HG02571 (cell line): ENCODE measurements at regions not wholly inside any gene's neighbourhood (a gene's known extent, or its start where the extent isn't known, plus 50 kb on each side); places are given as distances from the start of the nearest gene placed in this dataset.

ENCODE experiments used
- ATAC-seq: cut with Tn5 transposase; IDR thresholded peaks from one replicate; pipeline ENCODE4 v1.9.1; 2021; ENCODE audit warnings: mild to moderate bottlenecking, moderate library complexity; ENCODE audit not compliant: unreplicated experiment

DNA sequence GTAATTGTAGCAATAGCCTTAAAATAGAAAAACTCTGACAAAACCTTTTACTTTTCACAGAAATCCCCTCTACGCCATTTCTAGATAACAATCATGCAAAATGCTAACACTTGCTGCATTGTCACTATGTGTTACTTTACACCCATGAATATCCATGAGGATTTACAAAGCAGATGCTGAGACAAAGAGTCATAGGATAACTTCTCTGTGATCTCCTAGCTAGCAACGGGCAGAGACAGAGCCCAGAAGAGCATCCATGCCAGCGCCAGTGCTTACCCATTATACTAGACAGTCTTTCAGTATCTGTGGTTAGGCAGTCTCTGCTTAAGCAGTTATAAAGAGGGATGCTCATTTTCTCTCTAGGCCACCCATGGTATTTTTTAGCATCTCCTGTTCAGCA lies 474.1 kb downstream of the CAAP1 start:
- no peak for ATAC-seq

DNA sequence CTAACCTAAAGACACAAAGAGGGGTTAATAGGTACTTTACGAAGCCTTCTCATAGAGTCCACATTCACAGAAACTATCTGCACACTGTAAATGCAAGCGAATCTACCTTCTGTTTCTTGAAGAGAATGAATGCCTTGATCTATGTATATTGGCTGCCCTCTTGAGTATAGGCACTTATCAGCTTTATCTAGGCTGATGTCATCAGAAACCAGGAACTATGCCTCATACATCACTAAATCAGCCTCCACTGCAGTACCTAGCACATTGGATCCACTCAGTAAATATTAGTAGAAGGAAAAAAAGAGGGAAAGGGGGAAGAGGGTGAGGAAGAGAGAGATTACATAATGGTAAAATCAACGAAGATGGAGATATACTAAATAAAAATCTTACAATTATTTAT lies 477.1 kb downstream of the CAAP1 start:
- no peak for ATAC-seq

DNA sequence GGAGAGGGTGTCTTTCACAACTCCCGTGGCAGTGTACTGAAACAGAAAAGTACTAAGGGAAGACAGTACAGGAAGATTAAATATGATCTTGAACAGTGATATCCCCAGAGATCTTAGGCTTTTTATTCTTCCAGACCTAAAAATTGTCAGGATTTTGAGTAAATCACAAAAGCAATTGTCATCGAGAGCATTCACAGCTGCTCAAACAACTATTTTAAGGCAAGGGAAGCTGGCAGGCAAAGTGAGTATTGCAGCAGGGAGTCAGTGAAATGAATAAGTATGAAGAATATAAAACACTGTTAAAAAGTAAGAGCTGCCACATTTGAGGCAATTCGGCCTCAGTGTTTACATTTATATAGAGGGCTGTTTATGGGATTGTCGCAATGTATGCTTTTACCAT lies 479.0 kb downstream of the CAAP1 start:
- no peak for ATAC-seq

DNA sequence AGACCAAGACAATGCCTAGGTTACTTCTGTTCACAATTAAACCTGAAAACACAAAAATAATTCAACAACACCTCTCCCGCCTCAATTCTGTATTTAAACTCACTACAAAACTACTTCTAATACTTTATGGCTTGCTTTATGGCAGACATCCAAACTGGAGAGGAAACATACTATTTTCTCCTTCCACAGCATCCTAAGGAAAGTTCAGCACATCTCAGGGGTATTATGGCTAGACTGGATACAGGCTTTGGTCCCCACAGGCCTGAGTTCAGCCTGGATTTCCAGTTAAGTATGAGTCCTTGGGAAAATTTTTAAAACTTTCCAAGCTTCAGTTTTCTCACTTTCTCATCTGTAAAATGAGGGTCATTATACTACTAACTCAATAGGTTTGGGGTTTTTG lies 480.2 kb downstream of the CAAP1 start:
- no peak for ATAC-seq

DNA sequence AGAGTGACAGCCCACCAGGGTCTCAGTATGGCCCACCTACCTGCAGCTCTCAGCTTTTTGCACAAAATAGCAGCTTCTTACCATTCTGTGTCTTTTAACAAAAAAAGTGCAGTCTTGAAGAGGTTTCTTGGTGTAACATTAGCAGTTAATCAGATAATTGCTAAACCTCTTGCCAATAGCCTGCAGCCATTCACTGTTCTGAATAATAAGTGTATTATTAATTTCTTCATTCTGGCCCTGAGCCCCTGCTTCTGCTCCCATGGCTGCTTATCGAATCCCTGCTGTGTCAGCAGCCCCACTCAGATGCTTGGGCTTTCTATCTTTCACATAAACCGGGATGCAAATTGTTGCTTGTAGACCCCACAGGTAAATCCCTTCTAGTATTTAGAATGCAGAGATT lies 485.9 kb downstream of the CAAP1 start:
- ATAC-seq: no peak

DNA sequence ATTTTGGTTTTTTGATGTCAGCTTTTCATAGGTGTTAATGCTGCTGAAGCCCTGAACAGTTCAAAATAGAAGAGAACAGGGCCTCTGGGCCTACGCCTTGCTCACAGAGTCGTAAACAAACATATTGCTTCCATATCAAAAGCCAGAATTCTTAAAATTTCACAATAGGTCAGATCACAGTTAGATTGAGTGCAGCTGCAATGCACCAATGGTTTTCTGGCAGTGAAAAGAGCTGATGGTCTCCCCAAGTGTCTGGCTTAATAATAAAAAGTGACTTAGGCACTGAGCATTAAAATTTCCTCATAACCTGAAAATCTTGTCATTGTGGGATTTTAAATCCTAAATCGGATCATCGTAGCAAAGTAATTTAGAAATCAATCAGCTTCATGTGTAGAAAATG lies 493.0 kb downstream of the CAAP1 start:
- ATAC-seq: no peak

DNA sequence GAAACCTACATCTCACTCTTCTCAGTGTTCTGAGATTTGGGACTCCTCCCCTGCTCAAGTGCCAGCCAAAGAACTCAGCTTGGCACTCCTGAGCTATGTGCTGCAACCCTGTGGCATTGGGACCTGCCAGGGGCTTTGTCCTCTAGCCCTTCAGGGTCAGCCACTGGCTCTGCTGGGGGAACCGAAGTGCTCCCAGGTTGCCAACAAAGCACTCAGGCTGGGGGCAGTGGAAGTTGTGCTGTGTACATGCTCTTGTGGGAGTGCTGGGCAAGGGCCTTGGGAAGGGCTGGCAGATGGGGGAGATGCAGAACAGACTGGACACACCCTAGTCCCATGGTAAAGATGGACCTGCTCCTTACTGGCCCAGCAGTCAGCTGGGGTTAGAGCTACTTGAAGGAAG lies 498.6 kb downstream of the CAAP1 start:
- ATAC-seq: no peak

DNA sequence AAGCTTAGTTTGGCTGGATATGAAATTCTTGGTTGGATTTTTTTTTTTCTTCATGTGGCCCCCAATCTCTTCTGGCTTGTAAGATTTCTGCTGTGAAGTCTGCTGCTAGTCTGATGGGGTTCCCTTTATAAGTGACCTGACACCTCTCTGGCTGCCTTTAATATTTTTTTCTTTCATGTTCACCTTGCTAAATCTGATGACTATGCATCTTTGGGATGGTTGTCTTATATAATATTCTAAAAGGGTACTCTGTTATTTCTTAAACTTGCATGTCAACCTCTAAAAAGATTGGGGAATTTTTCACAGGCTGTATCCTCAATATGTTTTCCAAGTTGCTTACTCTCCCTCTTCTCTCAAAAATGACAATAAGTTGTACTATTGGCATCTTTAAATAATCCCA lies 500.0 kb downstream of the CAAP1 start:
- ATAC-seq: no peak

DNA sequence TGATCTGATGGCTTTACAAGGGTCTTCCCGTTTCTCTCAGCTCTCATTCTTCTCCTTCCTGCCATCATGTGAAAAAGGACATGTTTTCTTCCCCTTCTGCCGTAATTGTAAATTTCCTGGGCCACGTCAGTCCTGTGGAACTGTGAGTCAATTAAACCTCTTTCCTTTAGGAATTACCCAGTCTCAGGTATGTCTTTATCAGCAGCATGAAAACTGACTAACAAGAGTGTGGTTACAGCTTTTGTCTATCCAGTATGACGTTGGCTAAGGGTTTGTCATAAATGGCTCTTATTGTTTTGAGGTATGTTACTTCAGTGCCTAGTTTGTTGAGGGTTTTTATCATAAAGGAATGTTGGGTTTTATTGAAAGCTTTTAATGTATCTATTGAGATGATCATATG lies 501.6 kb downstream of the CAAP1 start:
- no peak for ATAC-seq

DNA sequence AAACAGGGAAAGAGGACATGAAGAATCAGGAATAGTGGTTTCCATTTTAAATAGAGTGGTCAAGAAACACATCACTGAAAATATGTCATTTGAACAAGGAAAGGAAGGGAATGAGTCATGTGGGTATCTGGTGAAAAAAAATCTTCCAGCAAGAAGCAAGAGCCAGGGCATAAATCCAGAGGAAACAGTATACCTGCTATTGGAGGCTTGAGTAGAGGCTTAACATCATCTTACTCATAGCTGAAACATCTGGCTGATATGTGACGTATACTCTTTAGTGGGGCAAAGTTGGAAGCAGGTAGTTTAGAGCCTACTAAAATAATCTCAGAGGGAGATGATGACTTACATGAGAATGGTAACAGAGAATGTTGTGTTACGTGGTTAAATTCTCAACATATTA lies 517.2 kb downstream of the CAAP1 start:
- no peak for ATAC-seq

DNA sequence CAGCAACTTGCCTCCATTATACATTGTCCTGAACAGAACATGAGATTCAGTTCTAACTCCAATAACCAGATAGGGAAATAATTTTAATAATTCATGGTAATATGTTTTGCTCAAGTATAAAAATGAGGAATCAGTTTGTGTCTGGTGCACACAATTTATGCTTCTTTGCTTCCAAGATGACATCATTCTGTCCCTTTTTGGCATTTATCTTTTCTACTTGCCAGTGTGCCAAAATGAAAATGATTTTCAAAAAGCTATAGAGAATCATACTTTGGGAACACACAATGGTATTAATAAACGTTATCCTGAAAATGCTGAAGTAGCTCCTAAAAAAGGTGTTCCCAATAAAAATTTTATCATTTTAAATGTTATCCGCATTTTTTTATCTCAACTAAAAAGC lies 519.0 kb downstream of the CAAP1 start:
- ATAC-seq: no peak

DNA sequence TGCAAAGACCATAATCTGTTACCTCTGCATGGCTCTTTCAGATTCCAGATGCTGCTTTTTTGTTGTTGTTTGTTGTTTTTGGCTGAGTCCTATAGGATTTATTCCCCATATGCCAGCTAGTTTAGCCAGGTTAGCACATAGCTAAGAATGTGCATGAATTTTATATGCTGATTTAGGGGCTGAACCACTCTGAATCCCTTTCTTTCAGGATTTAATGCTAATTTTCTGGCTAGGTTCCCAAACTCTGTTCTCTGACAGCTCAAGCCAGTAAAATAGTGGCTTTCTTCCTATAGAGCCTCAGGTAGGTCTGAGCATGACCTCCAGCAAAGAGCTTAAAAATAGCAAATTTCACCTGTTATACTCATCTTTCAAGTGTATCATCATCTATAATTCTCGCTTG lies 521.4 kb downstream of the CAAP1 start:
- ATAC-seq: no peak

DNA sequence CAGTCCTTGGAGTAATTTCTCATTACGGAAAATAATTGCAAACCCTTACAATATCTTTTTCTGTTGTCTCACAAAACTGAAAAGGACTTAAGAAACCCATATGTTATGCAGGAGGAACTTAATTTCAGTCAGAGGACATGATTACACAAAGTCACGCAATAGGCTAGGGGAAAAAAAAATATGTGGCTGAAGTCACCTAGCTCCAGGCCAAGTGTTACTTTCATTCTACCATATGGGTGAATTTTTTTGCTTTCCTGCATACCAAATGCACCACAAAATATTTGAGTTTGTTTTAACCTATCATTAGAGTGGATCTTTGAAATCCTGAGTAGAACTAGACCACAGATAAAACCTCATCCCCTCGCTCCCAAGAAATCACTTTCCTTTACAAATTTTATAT lies 523.5 kb downstream of the CAAP1 start:
- no peak for ATAC-seq

DNA sequence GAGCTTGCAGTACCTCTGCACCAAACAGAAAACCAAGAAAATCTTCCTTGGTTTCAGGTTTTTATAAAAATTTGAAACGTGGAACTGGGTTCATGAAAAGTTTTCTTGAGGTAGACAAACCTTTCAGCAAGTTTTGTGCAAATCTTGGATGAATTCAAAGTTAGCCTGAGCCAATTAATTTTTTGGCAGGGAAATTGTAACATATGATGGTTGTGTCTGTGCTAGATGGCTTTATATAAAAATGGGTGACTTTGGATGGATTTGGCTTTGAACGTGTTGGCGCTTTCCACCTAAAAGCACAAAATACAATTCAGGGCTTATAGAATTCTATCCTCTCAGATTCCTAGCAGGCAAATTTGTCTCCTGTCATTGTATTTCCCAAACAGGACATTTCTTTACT lies 524.4 kb downstream of the CAAP1 start:
- no peak for ATAC-seq

DNA sequence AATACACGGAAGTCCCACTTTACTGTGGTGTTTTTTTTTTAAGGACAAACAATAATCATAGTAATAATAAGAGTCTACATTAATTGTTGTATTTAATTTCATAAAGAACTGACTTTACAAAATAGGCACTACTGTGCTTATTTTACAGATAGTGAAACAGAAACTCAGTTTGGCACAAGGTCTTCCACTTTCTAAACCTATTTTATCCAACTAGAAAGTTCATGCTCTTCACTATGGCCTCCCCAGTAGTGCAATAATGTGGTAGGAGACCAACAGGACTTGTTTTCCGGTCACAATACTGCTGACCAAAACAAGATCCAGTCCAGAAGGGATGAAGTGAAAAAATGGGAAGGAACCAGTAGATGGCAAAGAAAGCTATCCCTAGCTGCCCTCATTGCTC lies 531.6 kb downstream of the CAAP1 start:
- no peak for ATAC-seq

DNA sequence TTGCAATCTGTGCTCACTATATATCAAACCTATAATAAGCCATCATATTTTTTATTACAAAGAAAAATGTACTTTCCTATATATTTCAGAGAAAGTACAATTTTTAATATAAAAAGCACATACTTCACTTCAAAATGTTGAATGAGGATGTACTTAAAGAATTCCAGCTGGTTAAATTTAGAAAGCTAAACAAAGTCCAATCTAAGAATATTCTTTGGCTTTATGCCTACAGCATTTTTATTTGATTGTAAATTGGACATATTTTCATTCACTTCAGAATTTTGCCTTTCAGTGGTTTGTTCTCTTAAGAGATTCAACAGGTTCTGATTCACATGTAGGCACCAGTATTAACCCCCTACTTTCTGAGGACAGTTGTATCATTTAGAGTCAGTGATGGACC lies 533.8 kb downstream of the CAAP1 start:
- ATAC-seq: no peak

DNA sequence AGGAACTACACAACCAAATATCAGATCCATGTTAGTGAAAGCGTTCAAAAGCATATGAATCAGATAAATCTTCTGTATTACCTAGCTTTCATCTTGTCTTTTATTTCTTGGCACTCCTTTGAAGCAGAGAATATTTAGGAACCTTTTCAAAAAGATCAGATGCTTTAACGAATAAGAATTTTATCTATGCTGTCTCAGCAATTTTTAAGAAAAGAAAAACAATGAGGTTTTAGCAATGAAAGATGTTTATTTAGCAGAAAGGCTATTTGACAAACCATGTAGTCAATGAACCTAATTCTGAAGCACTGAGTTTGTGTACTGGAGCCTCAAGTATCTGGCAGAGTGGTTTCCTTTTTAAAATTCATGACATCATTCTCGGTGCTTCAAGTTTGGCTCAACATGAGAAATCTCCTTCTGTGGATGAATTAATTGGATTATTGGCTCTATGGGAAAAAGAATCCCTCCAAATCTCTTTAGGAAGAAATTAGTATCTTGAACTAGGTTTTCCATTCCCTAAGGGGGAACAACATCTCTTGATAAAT lies 534.7 kb downstream of the CAAP1 start:
- ATAC-seq: no peak

DNA sequence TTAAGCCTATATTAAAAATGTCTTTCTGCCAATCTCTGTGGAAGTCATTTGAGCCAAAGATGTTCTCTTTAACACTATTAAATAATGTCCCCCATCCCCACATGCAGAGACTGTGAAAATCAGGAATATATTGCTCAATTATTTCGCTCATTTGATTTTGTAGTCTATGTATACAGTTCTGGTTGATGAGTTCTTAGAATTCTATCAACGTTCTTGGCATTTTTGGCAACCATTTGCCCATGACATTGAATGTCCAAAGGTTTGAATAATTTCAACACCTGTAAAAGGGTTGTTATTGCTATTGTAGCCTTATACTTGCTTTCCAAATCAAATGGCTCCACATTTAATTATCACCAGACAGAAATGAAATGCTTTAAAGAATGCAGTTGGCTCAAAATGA lies 536.1 kb downstream of the CAAP1 start:
- ATAC-seq: no peak

DNA sequence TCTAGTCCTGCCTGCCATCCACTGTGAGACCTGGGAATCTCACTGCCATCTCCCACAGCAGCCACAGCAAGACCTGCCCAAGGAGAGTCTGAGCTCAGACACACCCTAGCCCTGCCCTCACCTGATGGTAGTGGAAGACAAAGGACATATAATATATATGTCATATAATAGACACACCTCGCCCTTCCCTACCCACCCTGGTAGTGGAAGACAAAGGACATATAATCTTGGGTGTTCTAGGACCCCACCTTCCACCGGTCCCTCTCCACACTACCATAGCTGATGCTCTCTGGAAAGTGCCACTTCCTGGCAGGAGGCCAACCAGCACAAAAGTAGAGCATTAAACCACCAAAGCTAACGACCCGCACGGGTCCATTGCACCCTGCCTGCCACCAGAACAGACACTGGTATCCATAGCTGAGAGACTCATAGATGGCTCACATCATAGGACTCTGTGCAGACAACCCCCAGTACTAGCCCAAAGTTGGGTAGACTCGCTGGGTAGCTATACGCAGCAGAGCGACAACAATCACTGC lies 545.6 kb downstream of the CAAP1 start:
- ATAC-seq: no peak

DNA sequence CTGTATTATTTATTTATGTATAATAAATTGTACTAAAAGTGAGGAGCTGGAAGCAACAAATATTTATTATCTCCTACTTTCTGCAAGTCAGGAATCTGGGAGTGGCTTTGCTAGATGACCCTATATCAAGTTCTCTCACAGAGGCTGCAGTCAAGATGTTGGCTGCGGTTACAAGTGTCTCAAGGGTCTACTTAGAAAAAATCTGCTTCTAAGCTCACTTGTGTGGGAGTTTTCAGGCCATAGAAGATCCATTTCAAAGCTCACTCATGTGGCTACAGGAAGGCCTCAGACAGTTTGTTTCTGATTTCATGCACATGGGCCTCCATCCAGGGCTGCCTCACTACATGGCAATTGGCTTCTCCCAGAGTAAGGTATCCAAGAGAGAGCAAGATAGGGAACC lies 551.1 kb downstream of the CAAP1 start:
- no peak for ATAC-seq

DNA sequence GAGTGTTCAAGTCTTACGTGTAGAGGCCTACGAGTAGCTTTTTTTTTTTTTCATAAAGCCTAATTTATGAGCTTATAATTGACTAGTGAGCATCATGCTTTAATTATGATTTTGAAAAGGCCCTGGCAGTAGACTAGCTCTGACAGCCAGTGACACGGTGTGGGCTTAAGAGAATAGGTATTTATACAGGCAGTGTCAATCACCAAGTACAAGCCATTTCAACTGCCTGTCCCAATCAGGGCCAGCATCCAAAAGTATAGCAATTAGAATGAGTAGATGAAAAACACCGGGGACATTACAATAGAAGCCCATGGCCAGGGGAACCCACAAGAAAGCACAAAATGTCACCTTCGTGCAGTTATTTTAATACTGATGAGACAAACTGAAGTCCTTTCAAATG lies 552.8 kb downstream of the CAAP1 start:
- ATAC-seq: no peak

DNA sequence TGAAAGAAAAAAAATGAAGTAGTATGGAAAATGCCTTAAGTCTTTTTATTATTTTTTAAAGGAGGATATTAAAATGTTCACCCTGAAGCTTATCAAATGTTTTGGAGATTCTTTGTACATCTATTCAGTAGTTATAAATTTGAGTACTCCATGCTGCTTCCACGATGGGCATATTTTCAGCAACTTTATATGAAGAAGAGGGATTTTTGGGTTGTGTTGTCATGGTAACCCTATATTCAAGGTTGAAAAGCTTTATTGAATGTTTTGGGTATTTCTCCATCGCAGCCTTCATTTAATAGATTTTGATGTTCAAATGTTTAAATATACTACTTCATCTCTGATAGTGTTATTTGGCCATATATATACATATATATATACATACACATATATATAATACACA lies 557.5 kb downstream of the CAAP1 start:
- ATAC-seq: no peak

DNA sequence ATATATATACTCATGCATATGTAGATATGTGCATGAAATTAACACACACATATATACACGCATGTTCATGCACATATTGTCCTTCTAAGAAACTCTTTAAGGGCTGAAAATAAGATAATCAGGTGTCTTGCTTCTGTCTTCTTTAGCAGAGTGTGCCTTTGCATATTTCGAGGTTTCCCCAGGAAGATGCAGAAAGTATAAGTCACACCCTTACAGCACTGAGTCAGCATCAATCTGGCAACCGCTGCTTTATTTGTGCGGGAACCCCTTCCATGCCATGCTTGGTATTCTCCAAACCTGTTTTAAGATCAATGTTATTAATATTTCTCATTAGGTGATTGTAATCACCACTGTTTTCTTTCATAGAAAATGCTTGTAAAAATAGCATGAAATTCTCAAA lies 557.9 kb downstream of the CAAP1 start:
- no peak for ATAC-seq

DNA sequence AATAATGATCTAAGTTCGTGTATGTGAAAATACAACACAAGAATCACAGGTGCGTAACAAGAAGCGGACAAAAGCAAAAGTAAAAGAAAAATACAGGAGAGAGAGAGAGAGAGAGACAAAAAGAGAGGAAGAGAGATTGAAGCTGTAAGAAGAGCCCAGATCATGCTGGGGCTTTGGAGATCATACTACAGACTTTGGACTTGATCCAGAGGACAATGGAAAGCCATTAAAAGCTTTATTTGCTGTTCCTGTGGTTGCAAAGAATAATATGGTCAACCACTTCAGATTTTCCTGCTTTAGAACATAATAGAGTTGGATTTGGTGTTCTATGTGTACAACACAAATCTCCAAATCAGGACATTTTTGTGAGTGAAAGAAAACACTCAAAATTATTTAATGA lies 561.4 kb downstream of the CAAP1 start:
- ATAC-seq: no peak
